Bone marrow (tissue), 2 donors: ENCODE measurements at regions not wholly inside any gene's neighbourhood (a gene's known extent, or its start where the extent isn't known, plus 50 kb on each side); places are given as distances from the start of the nearest gene placed in this dataset.
A peak's percentile ranks its signal among the peaks of the same experiment; 100 is the strongest.

Experiments used
- DNase-seq, 2 donors: peaks; one replicate each; lab custom pipeline; 2025; lab: John Stamatoyannopoulos, UW

DNA sequence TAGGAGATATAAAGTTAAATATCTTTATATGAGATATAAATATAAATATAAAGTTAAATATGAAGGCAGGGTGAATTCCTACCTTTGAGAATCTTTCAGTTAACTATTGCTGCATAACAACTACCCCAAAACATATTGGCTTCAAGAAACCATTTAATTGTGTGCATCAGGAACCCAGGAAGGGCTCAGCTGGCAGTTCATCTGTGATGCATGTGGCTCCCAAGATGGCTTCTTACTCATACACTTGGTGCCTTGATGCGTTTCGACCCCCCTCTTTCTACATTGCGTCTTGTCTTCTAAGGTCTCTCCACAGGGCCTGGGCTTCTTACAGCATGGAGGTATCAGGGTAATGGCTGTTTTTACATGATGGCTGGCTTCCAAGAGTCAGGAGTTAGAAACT, 253.9 kb upstream of the CRY1 start:
- DNase-seq: no peak

DNA sequence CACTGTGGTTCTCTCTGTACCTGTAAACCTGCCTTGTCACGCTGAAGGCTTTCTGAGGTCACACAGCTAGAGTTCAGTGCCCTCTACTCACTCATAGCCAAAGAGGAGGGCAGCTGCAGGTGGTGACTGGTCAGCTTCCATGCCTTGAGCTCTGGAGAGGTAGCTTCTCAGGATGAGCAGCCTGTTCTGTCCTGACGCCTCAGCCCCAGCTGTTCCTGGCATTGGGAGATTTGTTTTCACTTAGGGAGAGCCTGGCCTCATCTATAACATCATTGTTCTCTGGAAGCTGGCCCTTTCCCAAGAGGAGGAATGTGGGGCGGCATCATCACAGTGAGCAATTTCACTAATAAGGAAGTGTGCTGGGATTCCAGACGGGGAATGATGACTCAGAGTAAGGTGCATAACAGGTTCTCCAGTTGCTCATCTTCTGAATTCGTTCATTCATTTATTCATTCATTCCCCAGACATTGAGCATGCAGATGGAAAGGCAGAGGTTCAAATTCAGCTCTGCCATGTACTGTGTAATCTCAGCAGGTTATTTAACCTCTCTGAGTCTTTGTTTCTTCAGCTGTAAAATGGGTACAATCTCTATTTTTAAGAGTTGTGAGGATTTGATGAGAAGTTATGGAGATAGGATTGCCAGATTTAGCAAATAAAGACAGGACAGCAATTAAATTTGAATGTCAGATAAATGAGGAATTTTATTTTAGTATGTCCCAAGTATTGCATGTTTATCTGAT, 255.8 kb upstream of the CRY1 start:
- DNase-seq: no peak

DNA sequence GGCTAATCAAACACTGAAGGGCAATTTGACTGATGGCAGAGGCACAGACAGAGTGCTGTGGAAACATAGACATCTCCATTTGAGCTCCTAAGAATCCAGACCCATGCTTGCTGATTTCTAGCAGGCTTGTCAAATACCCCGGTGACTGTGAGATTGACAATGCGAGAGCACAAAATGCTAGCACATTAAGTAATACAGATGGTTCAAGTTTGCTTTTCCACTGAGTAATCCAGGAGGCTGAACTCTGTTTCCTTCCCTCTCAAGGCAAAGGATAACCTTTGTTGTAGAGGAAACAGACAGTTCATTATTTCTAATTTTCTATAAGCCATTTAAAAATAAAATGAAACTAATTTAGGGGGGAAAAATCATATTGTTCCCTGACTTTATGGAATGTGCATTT, 256.5 kb upstream of the CRY1 start:
- DNase-seq: no peak

DNA sequence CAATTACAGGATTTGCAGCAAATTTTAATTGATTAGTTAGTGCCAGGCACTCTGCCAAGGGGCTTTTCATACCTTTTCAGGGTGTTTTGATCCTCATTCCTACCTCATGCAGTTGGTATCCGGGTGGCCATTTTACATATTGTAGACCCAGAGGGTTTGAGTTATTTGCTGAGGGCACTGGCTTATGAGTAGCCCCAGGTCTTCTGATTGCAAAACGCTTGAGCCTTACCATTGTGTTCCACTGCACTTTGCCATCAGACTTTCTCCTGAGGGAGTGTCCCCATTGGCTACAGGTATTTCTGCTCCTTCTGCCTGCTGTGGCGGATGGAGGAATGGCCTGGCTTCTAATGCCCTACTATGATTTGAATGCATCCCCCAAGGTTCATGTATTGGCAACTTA, 257.8 kb upstream of the CRY1 start:
- DNase-seq: no peak

DNA sequence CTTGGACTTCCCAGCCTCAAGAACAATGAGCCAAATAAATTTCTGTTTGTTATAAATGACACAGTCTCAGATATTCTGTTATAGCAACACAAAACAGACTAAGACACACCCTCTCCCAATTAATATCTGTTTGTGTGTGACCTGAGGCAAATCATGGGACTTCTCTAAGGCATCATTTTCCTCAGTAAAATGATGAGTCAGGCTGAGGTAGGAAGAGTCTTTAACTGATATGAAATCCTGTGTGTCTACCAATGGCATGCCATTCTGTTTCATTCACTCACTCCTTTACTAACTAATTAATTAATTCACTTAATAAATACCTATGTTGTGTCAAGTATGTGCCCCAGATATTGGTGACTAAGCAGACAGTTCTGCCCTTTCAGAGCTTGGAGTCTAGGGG, 258.4 kb upstream of the CRY1 start:
- no peak for DNase-seq

DNA sequence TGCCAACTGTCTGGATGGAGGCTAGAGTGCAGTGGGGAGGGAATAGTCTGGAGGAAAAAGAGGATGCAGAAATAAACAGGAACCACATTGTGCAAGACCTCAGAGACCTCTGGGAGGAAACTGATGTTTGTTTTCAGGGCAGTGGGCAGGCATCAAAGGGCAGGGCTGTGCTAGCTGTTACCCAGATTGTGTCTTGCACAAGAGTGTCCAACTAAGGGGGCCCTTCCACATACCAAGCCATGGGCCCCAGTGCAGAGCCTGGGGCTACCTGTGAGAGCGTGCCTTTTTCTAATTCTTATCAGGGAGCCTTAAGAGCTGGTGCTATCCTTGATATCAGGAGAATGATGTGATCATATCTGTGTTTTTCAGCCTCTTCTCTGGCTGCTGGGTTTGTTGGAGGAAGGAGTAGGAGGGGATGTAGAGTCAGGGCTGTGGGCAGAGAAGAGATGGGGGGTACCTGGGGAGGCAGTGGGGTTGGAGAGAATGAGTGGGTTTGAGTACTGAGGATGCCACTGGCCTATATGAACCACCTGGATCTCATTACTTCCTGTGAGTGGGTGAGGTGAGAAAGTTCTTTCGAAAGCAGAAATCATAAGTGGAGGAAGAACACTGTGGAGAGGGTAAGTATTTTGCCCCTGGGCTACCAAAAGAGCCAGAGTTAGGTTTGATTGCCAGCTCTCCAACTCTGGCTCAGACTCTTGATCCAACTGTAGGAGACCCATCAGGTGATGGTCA, 259.2 kb upstream of the CRY1 start:
- no peak for DNase-seq

DNA sequence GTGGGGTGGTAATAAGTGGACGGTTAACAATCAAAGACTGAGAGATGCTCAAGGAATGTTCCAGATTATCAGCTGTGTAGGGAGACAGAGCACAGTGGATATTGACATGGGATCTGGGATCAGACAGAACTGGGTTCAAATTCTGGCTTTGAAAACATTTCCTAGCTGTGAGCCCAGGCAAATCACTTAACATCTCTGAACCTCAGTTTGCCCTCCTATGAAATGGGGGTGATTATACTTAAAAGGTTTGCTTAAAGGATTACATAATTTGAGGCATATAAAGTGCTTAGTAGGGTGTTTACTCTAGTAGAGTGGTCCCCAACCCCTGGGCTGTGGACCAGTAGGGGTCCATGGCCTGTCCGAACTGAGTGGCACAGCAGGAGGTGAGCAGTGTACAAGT, 260.0 kb upstream of the CRY1 start:
- DNase-seq: no peak

DNA sequence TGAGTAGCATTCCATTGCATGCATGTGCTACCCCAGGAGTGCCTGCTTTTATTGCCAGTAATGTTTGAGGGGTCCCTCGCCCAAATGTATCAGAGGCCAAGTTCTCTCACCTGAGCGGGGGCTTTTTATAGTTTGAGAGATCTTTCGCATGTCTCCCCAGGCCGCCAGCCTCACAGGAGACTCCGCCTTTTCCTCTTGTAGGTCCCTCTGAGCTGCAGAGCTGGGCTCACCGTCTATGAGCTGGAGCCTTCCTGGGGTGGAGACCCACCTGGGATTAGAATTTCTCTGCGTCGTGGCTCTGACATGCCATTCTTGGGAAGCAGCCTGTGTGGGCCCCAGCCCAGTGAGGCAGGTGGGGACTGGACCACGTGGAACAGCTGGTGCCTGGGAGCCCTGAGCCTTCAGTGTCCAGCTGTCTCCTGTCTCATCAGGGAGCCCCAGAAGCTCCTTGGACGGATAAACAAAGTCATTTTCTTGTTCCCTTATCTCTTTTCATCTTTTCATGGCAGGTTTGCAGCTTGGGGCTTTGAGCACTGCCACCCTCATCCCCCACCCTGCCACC, 261.7 kb upstream of the CRY1 start:
- DNase-seq: no peak

DNA sequence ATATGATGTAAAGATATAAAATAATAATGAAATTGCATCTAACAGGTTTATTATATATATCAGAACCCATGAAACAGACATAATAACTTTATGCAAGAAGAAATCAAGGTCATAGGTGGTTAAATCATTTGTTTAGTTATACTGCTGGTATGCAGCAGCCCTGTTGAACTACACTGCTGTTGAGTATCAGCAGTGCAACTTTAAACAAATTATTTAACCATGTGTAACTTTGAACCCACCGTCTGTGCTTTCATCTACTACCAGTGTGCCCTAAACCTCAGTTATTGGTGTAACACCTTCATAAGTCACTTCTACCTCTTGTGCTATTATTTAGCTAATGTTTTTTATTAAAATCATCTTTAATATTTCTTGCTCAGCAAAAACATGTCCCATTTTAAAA, 262.3 kb upstream of the CRY1 start:
- no peak for DNase-seq

DNA sequence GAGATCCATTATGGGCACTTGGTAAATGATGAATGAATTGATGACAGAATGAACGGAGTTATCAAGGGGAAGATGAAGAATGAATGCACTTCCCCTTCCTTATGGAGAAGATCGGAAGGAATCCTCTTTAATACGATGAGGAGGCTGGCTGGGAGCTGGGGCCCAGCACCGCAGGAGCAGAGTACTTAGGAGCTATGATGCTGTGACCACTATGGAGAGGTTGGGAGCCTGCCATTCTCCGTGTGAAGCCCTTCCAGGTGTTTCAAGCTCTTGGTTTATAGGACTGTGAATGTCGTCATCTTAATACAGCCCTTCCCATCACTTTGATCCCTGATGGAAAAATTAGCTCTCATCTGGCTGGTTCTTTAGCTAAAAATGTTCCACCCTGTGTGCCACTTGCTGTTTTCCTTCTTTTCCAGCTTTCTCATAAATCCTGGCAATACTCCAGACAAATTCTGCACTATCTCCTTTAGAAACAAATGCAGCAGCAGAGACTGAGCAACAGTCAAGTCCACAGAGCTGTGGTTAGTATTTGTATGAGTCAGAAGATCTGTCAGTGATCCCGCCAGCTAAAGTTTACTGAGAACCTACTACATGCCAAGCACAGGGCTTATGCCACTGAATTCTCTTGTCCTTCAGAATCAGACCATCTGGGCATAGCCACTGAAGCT, 263.1 kb upstream of the CRY1 start:
- peak in 1 of 2 donors; percentile 32 for DNase-seq

DNA sequence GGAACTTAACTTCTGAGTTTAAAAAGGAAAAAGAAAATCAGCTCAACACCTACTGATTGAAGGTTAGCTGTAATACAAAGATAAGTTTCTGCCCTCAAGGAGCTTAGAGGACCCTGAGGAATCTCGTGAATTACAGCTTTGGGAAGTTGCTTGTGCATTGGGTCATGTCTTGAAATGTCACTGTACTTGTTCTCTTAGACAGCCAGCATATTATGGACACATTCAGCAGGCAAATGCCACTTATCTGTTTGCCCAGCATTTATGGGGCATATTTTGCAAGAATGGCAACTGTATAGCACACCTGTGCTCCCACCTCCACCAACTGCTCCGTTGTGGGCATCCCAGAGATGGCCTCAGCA, 263.6 kb upstream of the CRY1 start:
- no peak for DNase-seq

DNA sequence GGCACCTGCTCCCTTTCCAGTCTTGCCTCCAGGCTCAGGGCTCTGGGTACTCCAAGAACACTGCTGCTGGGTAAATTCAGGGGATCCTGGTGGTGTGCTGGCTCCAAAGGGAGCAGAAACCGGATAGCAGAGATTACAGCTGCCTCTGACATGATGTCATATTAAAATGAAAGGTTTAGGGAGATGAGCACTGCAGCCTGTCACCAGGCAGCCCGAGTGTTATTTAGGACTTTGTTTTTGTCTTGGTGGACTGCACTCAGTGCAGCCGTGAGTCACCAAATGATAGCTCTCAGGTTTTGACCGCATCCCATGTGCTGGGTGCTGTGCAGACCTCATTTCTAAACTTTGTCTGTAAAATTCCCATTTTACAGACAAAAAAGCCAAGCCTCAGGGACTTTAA, 266.0 kb upstream of the CRY1 start:
- no peak for DNase-seq

DNA sequence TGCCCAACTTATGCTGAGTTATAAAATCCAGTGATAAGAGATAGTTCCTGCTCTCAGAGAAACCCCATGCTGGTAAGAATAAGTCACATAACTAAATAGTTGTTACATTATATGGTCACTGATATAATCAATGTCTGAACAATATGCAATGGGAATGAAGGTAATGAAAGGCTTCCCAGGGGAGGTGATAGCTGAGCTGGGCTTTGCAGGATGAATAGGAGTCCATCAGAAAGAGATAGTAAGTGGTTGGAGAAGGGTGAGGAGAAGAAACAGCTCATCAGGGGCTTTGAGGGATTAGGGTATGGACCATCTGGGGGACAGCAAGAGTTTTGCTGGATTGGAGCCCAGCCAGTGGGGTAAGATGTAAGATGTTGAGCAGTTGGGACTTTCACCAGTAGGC, 266.7 kb upstream of the CRY1 start:
- no peak for DNase-seq

DNA sequence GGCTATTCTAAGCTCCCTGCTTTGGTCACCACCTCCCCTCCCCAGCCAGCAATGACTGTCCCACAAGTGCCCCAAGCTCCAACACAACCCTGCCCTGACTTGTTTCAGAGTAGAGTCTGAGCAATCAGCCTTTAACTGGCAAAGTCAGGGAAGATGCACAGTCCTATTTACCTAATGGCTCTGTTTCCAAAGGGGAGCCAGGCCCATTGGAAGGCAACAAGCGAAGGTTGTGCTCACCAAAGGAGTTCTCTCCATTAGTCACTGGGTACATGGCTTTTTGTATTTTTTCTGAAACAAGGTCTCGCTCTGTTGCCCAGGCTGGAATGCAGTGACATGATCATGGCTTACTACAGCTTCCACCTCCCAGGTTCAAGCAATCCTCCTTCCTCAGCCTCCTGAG, 267.1 kb upstream of the CRY1 start:
- DNase-seq: no peak

DNA sequence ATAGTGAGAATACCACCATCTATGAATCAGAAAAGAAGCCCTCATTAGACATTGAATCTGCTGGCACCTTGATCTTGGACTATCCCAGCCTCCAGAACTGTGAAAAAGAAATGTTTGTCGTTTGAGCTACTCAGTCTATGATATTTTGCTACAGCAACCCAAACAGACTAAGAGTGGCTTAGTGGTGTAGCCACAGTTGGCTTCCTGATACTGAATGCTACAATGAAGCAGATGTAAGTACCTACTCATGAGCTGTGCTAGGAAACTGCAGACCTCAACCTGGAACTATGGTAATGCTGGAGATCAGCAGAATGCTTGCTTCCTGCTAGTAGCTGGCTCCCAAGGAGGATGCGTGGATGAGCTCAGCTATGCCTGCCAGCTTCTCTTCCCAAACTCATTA, 268.6 kb upstream of the CRY1 start:
- DNase-seq: no peak

DNA sequence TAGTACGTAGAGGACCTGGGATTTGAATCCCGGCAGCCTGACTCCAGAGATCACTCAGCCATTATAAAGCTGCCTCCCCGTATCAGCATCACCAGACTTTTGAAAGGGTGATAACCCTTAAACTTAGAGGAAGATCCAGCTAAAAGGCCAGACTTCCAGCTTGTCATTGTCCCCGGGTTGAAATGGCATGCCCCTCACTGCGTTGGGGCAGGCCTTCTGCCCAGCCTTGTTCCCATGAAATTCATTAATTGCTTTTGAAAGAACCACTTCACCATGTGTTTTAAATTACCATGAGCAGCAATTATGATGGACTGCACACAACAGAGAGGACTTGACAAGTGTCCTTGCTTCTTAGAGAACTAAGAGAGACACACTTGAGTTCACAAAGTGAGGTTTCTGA, 269.6 kb upstream of the CRY1 start:
- no peak for DNase-seq

DNA sequence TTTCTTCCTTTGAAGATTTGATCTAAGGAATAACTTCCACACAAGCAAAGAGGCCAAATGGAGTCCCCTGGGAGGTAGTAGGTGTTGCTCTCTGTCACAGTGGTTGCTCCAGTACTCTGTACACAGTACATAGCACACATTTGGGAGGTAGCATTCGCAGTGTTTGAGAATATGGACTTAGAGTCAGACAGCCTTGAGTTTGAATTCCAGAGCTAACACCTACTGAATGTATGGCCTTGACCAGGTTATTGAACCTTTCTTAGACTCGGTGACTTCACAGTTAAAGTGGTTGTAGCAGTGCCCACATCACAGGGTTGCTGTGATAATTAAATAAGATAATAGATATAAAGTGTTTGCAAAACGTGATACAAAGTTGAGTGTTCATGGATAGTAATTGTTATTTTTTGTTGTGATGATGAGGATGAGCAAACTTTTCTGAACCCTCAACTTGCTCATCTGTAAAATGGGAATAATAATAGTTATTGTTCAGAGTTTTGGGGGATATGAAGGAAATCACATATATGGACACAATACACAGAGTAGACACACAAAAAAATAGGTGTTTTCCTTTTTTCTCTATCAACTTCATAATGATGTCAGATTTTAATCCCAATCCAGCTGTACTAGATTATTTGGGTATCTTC, 271.6 kb upstream of the CRY1 start:
- no peak for DNase-seq

DNA sequence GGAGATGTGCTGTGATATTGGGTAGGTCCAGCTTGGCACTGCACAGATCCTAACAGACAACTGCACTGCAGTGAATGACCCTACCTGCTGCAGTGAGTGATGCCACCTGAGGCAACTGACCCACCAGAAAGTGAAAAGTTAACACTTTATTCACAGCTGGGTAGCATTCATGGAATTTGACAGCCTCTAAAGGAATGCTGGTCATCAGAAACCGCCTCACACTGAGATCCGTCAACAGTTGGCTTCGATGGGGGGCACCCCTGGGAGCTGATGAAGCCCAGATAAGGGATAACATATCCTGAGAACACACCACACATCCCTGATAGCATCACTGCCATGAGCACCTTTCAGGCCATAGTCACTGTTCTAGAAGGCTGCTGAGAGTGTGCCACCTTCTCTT, 272.4 kb upstream of the CRY1 start:
- no peak for DNase-seq

DNA sequence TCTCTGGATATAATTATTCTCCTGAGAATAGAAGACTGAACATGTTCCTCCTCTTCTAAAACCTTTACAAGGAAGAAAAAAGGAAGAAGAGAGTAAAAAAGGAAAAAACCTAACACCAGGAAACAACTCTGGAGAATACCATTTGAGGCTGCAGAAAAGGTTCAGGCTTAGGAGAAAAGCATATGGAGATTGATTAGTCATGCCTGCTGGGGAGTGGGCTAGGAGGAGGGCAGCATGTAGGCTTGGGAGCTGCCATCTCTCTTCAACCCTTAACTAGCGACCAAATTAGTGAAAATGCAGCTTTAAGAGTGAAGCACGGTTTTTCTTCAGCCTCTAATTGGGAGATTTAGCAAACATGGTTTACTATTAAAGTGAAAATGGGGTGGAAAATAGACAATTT, 273.0 kb upstream of the CRY1 start:
- no peak for DNase-seq

DNA sequence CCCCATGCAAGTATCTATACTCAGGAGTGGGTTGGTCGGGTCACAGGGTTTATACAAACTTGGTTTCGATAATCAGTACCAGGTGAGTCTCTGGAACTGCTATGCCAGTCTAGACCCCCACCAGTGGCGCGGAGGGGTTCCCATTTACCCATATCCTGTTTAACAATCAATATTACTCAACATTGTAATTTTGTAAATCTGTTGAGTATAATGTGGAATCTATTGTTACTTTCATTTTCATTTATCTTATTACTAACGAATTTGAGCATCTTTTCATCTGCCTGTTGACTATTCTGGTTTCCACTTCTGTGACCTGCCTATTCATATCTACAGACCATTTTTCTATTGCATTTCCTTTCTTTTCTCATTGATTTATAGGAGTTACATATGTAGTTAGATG, 275.2 kb upstream of the CRY1 start:
- DNase-seq: no peak

DNA sequence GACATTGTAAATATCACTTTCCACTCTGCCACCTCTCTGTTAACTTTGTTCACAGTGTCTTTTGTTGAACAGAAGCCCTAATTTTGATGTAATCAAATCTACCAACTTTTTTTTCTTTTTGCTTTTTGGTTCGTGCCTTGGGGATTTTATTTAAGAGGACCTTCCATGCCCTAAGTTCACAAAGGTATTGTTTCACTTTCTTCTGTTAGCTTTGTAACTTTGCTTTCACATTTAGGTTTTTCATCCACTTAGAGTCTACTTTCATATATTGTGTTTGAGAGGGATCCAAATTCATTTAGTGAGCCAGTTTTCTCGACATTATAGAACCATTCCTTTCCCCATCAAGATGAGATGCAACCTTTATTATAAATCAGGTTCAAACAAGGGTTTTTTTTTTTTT, 275.7 kb upstream of the CRY1 start:
- DNase-seq: no peak

DNA sequence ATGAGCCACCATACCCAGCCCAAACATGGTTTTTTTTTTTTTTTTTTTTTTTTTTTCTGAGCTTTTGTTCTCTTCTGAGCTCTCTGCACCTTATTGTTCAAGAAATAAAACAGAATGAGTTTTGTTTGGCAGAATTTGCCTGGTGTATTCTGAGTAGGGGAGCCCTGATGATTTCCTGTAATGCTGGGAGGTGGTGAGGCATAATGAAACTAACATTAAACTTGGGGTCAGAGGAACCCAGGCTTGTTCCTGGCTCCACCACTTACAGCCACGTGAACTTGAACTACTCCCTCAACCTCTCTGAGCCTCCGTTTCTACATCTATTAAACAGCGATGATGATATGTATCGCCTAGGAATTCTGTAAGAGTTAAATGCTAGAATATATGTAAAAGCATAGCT, 276.3 kb upstream of the CRY1 start:
- no peak for DNase-seq

DNA sequence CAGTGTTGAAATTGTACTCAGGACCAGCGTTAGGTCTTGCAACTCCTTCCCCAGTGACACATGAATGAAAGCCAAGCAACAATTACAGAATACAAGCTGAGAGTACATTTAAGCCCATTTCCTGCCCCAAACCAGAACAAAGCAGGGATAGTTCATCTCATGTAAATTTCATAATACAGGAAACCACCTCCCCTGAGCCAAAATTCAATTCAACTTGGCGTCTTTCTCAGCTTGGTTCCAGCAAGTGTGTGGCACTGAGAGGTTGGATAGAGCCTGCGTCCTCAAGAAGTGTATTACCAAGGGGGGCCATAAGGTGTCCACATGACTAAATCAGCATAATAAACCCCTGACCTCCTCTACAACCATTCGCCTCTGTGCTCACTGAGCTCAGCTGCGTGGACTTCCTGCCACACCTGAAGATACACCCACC, 278.9 kb upstream of the CRY1 start:
- peak in 1 of 2 donors; percentile 27 for DNase-seq
